A549 (cell line): ENCODE measurements at regions not wholly inside any gene's neighbourhood (a gene's known extent, or its start where the extent isn't known, plus 50 kb on each side); places are given as distances from the start of the nearest gene placed in this dataset.

Source experiments
- CEBPB ChIP-seq, 2 experiments: fragments of >200 bp in 1 of 2; sonication (Bioruptor Twin) in 1 of 2; formaldehyde crosslinking in 1 of 2; IDR thresholded peaks; 2 replicates each; pipeline ENCODE4 v1.6.1; 2012 to 2016
- EHMT2 ChIP-seq: fragments of 200-600 bp; sonication (generic); IDR thresholded peaks from 2 replicates; pipeline ENCODE4 v1.6.1; 2016; ENCODE audit warnings: antibody characterized with exemption, low read depth, mild to moderate bottlenecking, moderate library complexity
- JUN ChIP-seq, 2 experiments: fragments of >200 bp; sonication (Bioruptor Twin); formaldehyde crosslinking; IDR thresholded peaks; 2 replicates in 1 of 2; 3 replicates in 1 of 2; pipeline ENCODE4 v1.6.1; 2016 to 2017
- POLR2A ChIP-seq: IDR thresholded peaks from 2 replicates; pipeline ENCODE4 v1.6.1; 2012; ENCODE audit warnings: mild to moderate bottlenecking, low read length
- TF ChIP-seq, protein P1 (sequence below): IDR thresholded peaks from 2 replicates; pipeline ENCODE4 v1.6.1; 2012

DNA sequence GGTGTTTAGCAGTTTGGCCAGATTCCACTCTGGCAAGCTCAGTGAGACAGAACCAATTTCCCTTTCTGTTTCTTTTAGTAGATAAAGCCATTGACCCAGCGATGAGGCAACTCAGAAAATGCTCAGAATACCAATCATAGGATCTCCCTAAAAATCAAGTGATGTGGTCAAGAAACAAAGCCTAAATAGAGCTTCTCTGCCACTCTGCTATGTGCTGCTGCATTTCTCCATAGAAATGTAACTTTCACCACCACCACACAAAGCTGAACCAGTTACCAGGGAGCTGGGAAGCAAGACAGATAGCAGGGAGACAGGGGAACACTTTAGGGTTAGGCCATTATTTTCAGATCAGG, 109.8 kb downstream of the RPL22L1 start:
- no peak for TF ChIP-seq POLR2A
- no peak for TF ChIP-seq JUN (IDR thresholded peaks at IDR 0.05)
- no peak for TF ChIP-seq EHMT2
- TF ChIP-seq, protein P1, sequence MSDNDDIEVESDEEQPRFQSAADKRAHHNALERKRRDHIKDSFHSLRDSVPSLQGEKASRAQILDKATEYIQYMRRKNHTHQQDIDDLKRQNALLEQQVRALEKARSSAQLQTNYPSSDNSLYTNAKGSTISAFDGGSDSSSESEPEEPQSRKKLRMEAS = no peak
- TF ChIP-seq CEBPB (IDR thresholded peaks at IDR 0.05) = no peak
